Transverse colon (tissue), 3 donors: ENCODE measurements at regions not wholly inside any gene's neighbourhood (a gene's known extent, or its start where the extent isn't known, plus 50 kb on each side); places are given as distances from the start of the nearest gene placed in this dataset.

ENCODE experiments used
- POLR2A ChIP-seq: fragments of 450-650 bp; IDR thresholded peaks from one replicate; pipeline ENCODE4 v1.6.1; 2016; ENCODE audit warnings: antibody characterized with exemption, mild to moderate bottlenecking, moderate library complexity
- POLR2AphosphoS5 ChIP-seq, 3 donors: sonication (generic); formaldehyde crosslinking; IDR thresholded peaks; one replicate each; pipeline ENCODE4 v1.6.1; 2016; ENCODE audit warnings: antibody characterized with exemption in 3 of 3

GRCh38 chr13:55664178-55664577 lies 1476.5 kb upstream of the PRR20A start:
- TF ChIP-seq POLR2AphosphoS5 (IDR thresholded peaks at IDR 0.05) (no peak), POLR2A (no peak)
